NCI-H2227 (cell line): ENCODE measurements at regions not wholly inside any gene's neighbourhood (a gene's known extent, or its start where the extent isn't known, plus 50 kb on each side); places are given as distances from the start of the nearest gene placed in this dataset.
"Not testable (repeated sequence)": the region's sequence is repeated elsewhere in the genome, so short reads cannot be mapped to it uniquely, and the experiment has no call there.

Source experiments
- DNase-seq: peaks from one replicate; lab custom pipeline; 2025; ENCODE audit not compliant: unreplicated experiment; lab: John Stamatoyannopoulos, UW

DNA sequence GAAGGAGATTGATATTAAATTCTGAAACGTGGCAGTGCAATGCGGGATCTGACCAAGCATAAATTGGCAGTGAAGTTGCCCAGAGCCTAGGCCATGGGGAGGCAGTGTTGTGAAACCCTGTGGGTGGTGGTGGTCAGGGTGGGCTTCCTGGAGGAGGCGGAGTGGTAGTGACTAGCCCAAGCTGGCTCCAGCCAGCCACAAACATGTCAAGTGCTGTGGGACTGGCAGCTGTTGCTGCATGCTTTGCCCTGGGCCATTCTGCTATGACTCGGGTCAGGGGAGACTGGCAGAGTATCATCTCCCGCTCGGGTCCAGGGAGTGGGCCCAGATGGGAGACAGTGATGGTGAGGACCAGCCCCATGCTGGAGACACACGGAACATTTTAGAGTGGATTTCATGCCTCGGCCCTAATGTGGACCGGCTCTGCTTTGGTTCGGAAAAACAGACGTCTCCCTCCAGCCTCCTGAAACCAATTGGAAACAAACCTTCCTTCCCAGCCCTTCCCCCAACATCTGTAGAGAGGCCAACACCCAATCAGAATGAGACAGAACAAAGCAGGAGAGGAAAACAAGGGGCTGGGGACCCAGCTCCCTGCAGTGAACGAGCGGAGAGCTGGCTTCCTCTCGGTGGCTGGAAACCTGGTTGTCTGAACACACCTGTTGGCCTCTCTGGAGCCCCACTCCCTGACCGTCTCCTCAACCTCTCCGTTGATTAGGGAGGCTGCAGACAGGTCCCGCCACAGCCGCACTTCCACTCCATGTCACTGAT lies 58.2 kb downstream of the TMEM270 start:
- DNase-seq: peak; percentile 38

DNA sequence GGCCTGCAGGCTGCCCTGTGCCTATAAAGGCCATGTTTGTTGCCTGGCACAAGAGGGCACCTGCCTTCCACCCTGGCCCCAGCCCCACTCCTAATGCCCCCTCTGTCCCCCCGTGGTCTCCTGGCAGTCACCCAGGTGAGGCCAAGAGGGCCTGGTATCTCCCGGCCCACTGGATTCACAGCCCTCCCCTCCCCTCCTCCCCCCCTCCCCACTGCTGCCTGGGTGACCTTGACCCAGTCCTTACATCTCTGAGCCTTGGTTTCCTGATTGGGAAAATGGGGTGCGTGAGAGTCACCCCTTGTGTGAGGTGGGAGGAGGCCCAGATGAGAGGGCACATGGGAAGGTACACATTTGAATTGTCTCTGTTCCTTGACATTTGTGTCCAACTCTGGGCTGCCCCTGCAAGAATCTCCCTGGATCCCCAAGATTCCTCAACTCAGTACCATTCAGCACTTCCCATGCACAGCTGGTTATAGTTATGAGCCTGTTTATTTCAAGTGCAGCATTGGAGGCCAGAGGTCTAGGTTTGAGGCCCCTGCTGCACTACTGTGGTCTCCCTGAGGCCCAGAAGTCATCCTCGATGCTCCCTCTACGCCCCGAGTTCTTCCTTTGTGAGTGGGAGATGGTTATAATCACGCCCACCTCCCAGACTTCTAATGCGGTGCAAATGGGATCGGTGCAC lies 58.9 kb downstream of the TMEM270 start:
- no peak for DNase-seq

DNA sequence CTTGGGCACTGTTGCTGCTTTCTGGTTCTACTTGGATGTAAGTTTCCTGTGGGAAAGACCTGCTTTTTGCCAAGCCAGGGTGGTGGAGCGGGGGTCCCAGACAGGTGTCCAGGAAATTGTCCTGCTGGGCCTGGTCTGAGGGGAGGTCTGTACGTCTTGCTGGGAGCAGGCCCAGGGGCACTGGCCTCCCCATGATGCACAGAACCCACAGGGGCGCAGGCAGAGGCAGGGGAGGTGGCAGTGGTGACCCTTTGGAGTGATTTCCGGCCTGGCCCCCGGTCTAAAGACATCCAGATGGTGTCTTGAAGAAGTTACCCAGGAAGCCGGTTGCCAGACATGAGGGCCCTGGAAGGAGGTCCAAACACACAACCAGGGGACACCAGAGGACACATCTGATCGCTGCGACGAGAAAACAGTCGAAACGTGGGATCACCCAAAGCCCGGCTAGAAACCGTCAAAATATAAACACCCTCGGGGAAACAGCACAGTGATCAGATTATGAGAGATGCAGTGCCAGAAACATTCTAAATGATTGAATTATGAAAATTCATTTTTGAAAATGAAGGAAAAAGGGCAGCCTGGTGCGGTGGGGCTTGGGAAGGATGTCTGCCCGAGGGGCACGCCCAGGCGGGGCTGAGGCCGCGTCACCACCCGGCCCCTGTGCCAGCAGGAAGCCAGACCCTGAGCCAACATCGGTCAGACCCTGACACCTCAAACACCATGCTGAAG lies 59.6 kb downstream of the TMEM270 start:
- no peak for DNase-seq

DNA sequence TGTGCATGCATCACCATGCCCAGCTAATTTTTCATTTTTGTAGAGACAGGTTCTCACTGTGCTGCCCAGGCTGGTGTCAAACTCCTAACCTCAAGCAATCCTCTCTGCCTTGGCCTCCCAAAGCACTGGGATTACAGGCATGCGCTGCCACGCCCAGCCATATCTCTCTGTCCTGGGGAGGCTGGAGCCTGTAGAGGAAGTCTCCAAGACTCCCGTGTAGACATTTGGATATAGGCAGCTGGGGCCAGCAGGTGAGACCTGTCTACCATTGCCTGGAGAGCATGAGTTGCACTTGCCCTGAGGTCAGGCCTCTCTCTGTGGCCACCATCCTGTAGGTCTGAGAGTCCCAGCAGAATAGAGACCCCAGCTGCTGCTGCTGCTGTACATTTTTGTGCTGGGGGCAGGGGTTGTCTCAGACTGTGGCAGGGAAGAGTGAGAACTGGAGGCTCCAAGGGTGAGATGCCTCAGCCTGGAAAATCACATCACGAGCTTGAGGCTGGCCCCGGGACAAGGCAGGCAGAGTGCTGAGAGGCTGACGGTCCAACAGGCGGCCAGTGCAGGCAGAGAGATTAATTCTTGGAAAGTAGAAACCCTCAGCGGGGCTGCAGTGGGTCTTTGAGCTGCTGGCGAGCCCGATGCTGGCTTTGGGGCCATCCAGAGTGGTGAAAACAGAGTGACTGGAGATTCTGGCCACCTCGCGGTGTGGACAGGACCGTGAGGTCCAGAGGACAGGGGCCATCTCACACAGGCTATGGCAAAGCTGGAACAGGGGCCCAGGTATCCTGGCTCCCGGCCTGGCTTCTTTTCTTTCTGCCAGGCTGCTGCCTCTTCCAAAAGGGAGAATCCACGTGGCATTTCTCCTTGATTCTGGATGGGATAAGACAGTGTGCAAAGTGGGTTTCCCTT lies 60.9 kb downstream of the TMEM270 start:
- DNase-seq: no peak

DNA sequence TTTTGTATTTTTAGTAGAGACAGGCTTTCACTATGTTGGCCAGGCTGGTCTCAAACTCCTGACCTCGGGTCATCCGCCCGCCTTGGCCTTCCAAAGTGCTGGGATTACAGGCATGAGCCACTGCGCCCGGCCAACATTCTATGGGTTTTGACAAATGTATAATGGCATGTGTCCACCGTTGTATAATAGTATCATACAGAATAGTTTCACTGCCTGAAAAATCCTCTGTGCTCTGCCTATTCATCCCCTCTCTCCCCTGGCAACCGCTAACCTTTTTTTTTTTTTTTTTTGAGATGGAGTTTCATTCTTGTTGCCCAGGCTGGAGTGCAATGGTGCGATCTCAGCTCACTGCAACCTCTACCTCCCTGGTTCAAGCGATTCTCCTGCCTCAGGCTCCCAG lies 67.7 kb downstream of the TMEM270 start:
- DNase-seq: not testable (repeated sequence)

DNA sequence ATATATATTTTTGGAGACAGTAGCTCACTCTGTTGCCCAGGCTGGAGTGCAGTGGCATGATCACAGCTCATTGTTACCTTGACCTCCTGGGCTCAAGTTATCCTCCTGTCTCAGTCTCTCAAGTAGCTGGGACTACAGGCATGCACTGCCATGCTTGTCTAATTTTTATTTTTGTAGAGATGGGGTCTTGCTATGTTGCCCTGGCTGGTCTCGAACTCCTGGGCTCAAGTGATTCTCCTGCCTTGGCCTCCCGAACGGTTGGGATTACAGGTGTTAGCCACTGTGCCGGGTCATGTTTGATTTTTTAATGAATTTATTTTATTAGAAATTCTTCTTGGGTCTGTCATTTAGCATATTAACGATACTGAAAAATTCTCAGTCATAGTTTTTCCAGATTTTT lies 70.5 kb downstream of the TMEM270 start:
- DNase-seq: no peak

DNA sequence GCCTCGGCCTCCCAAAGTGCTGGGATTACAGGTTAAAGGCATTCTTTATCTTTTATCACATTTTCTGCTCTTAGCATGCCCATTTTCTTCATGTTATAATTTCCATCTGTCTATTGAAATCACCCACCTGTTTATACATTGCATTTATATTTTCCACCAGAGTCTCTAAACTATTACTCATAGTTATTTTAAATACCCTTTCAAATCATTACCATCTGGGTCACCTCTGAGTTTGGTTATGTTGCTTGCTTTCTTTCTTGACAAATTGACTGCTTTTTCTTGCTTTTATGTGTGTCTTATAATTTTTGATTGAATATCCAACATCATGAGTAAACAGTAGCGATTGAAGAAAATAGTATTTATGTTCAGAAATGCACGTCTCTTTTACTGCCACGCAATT lies 71.4 kb downstream of the TMEM270 start:
- DNase-seq: no peak

DNA sequence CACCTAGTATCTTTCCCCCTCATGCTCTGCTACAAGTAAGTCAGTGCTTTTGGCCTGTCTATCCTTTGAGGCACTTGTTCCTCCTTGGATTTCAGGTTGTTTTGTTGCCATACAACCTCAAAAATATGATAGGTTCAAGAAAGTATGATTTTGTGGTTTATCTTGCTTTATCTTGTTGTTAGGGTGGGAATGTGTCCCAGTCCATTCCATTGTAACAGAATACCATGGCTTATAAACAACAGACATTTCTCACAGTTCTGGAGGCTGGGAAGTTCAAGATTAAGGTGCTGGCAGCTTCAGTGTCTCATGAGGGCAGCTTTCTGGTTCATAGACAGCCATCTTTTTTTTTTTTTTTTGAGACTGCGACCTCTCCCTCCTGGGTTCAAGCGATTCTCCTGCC lies 72.1 kb downstream of the TMEM270 start:
- no peak for DNase-seq

DNA sequence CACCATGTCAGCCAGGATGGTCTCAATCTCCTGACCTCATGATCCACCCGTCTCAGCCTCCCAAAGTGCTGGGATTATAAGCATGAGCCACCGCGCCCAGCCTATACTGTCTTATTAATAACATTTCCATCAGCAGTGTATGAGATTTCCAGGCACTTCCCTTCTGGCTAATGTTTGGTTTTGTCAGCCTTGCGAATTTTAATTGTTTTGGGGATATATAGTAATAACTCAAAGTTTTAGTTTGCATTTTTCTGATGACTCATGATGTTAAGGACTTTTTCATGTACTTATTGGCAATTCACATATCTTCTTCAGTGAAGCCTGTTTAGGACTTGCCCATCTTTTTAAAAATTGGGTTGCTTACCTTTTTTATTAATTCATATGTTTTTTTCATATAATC lies 76.0 kb downstream of the TMEM270 start:
- no peak for DNase-seq

DNA sequence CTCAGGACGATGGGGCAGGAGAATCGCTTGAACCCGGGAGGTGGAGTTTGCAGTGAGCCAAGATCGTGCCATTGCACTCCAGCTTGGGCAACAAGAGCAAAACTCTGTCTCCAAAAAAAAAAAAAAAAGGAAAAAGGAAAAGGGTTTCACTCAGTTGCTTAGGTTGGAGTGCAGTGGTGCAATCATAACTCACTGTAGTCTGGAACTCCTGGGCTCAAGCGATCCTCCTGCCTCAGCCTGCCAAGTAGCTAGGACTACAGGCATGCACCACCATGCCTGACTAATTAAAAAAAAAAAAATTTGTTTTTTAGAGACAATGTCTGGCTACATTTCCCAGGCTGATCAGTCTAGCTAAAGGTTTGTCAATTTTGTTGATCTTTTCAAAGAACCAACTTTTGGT lies 76.7 kb downstream of the TMEM270 start:
- DNase-seq: not testable (repeated sequence)

DNA sequence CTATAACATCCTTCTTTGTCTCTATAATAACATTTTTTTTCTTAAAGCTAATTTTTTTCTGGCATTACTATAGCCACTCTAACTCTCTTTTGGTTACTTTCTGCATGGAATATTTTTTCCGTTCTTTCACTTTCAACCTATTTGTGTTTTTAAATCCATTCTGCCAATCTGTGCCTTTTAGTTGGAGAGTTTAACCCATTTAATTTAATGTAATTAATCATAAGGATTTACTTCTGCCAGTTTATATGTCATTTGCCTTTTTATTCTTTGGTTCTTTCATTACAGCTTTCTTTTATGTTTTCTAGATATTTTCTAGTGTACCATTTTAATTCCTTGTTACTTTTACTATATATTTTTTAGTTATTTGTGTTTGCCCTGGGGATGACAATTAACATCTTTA lies 78.6 kb downstream of the TMEM270 start:
- DNase-seq: no peak

DNA sequence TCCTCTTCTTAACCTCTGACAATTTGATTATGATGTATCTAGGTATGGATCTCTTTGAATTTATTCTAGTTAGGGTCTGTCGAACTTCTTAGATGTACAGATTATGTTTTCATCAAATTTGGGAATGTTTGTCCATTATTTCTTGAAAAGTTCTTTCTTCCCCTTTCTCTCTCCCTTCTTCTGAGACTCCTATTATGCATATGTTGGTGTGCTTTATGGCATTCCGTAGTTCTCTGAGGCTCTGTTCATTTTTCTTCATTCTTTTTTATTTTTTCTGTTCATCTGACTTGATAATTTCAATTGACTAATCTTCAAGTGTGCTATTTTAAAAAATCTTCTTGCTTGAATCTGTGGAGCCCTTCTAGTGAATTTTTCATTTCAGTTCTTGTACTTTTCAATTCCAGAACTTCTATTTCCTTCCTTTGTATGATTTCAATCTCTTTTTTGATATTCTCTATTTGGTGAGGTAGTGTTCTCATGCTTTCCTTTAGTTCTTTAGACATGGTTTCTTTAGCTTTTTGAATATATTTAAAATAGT lies 79.8 kb downstream of the TMEM270 start:
- DNase-seq: no peak

DNA sequence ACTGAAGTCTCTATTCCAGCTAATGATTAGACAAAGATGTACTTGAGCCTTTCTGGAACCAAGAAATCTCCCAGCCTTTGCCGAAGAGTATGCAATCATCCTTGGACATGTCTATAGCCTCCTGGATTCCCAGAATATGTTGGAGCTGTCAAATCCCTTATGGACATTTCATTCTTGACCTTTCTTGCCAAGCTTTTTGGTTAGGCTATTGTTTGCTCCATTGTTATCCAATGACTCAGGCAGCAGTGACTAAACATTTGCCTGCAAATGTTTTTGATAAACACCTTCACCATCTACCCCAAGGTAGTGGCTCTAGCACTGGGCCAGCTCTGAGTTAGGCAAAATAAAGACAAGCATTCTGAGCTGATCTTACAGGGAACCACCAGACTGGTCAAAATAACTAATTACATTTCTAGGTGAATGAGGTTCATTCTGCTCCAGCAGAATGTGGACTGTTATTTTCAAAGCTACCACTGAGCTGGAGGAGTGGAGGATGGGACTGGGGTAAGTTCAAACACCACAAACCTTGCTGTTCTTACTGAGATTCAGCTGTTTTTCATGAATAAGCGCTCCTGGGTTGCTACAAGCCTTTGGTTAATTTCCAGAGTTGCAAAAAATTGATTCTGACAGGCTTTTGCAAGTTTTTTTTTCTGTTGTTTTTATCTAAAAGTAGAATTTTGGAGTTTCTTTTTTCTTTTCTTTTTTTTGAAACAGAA lies 81.0 kb downstream of the TMEM270 start:
- no peak for DNase-seq

DNA sequence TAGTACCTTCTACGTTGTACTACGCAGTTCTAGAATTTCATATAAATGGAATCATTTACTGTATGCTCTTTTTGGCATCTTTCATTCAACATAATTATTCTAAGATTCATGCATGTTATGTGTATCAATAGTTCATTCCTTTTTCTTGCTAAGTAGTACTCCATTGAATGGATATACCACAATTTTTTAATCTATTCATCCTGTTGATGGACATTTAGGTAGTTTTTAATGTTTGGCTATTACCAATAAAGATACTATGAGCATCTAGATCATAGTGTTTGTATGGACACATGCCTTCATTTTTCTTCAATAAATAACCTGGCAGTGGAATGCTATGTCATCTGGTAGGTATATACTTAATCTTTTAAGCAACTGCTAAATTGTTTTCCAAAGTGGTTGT lies 83.0 kb upstream of the ELN start:
- DNase-seq: no peak

DNA sequence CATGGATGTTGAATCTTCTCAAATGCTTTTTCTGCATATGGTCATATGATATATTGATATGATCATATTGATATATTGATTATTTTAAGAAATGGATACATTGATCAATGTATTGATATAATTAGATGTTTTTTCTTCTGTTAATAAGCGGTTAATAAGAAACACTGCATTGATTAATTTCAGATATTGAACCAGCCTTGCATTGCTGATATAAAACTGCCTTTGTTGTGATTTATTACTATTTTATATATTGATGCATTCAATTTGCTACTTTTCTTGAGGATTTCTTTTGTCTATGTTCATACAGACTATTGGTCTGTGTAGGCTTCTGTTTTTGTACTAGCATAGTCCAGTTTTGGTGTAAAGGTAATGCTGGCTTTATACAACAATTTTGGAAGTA lies 79.7 kb upstream of the ELN start:
- DNase-seq: no peak

DNA sequence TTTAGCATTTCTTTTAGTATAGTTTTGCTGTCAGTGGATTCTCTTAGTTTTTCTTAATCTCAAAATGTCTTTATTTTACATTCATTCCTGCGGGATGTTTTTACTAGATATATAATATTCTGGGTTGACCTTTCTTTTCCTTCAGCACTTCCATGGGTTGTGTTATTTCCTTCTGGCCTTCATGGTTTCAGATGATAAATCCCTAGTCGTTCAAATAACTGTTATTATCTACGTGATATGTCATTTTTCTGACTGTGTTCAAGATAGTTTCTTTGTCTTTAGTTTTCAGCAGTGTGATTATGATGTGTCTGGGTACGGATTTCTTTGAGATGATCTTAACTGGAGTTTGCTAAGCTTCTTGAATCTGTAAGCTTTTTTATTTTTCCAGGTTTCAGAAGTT lies 75.7 kb upstream of the ELN start:
- no peak for DNase-seq

DNA sequence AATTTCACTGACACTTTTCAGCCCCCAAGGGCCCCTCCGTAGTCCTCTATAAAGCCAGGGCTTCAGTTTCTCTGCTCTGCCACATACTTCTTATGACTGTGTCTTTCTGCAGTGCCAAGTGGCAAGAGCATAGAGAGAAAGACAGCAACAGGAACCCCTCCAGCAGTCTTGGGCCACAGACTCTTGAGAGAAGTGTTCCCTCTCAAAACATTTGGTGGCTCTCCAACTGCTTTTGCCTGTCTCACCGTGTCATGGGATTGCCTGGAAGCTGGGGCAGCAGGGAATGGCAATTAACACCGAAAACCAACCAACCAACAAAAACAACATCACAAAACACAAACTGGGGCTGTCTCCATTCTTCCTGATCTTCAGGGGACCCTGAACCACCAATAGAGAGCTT lies 73.8 kb upstream of the ELN start:
- DNase-seq: no peak

DNA sequence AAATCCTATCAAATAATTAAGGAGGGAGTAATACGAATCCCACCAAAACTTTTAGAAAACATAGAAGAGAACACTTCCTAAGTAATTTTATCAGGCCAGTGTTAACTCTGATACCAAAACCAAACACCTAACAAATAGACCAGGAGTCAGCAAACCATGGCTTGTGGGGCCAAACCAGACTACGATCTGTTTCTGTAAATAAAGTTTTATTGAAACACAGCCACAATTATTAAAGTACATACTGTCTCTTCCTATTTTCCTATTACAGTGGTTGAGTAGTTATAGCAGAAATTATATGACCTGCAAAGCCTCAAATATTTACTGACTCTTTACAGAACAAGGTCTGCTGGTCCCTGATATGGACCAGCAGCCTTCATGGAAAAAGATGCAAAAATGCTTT lies 73.1 kb upstream of the ELN start:
- DNase-seq: no peak

DNA sequence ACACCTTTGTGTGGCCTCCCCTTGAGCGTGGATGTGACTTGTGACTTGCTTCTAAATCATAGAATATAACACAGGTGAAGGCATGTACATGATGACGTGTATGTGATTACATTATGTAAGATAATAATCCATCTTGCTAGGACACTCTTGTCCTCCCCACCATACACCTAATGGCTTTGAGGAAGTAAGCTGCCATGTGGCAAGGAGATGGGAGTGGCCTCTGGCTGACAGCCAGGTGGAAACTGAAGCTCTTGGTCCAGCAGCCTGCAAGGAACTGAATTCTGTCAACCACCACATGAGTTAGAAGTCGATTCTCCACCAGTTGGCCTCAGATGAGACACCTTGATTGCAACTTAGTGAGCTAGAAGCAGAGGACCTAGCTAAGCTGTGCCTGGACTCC lies 67.4 kb upstream of the ELN start:
- no peak for DNase-seq

DNA sequence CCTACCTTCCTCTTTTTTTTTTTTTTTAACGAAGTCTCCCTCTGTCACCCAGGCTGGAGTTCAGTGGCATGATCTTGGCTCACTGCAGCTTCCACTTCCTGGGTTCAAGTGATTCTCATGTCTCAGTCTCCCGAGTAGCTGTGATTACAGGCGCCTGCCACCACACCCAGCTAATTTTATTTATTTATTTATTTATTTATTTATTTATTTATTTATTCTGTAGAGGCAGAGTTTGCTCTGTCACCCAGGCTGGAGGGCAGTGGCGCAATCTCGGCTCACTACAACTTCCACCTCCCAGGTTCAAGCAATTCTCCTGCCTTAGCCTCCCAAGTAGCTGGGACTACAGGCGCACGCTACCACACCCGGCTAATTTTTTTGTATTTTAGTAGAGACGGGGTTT lies 66.0 kb upstream of the ELN start:
- not testable (repeated sequence) for DNase-seq
